RWPE2 (cell line): ENCODE measurements at regions not wholly inside any gene's neighbourhood (a gene's known extent, or its start where the extent isn't known, plus 50 kb on each side); places are given as distances from the start of the nearest gene placed in this dataset.

ENCODE experiments used
- ATAC-seq: fragments of 200-7000 bp; cut with Tn5 transposase; 3 replicates; pipeline ENCODE4 v1.9.1; 2021; ENCODE audit warnings: low read depth
- DNase-seq: peaks from one replicate; pipeline ENCODE4 v3.0.0-alpha.2; 2020; ENCODE audit warnings: low spot score
- H3K27ac ChIP-seq: fragments of 450-650 bp; 2 replicates; pipeline ENCODE4 v1.5.1; 2017; ENCODE audit warnings: mild to moderate bottlenecking; ENCODE audit not compliant: poor library complexity, severe bottlenecking
- H3K27me3 ChIP-seq: fragments of 250-450 bp; sonication (Bioruptor Pico); 2 replicates; pipeline ENCODE4 v1.5.1; 2021; ENCODE audit warnings: mild to moderate bottlenecking, moderate library complexity; ENCODE audit not compliant: insufficient read depth, poor library complexity, severe bottlenecking
- H3K36me3 ChIP-seq: fragments of 250-450 bp; sonication (Bioruptor Pico); 2 replicates; pipeline ENCODE4 v1.5.1; 2020; ENCODE audit warnings: low read depth, mild to moderate bottlenecking, moderate library complexity
- H3K4me1 ChIP-seq: fragments of 250-450 bp; sonication (Bioruptor Pico); 2 replicates; pipeline ENCODE4 v1.5.1; 2021; ENCODE audit warnings: mild to moderate bottlenecking, moderate library complexity; ENCODE audit not compliant: insufficient read depth, poor library complexity, severe bottlenecking
- H3K4me3 ChIP-seq: fragments of 250-450 bp; sonication (Bioruptor Pico); 2 replicates; pipeline ENCODE4 v1.5.1; 2021; ENCODE audit warnings: mild to moderate bottlenecking, moderate library complexity; ENCODE audit not compliant: severe bottlenecking
- H3K9me3 ChIP-seq: fragments of 250-450 bp; sonication (Bioruptor Pico); 2 replicates; pipeline ENCODE4 v1.5.1; 2021; ENCODE audit warnings: mild to moderate bottlenecking, moderate library complexity; ENCODE audit not compliant: severe bottlenecking
- TF ChIP-seq, protein P1 (sequence below): fragments of 450-650 bp; IDR thresholded peaks from one replicate; pipeline ENCODE4 v1.5.1; 2017; ENCODE audit warnings: mild to moderate bottlenecking, moderate library complexity; ENCODE audit not compliant: poor library complexity, severe bottlenecking

- Histone ChIP-seq H3K36me3 (no peaks in the 10 kb centered on the region), H3K27ac (no peak overlapping the region), H3K4me1 (no peaks in the 10 kb centered on the region), H3K27me3 (no peaks in the 10 kb centered on the region), H3K4me3 (no peak overlapping the region), H3K9me3 (no peaks in the 10 kb centered on the region)
- ATAC-seq (no peak), DNase-seq (no peak)
- TF ChIP-seq, protein P1, sequence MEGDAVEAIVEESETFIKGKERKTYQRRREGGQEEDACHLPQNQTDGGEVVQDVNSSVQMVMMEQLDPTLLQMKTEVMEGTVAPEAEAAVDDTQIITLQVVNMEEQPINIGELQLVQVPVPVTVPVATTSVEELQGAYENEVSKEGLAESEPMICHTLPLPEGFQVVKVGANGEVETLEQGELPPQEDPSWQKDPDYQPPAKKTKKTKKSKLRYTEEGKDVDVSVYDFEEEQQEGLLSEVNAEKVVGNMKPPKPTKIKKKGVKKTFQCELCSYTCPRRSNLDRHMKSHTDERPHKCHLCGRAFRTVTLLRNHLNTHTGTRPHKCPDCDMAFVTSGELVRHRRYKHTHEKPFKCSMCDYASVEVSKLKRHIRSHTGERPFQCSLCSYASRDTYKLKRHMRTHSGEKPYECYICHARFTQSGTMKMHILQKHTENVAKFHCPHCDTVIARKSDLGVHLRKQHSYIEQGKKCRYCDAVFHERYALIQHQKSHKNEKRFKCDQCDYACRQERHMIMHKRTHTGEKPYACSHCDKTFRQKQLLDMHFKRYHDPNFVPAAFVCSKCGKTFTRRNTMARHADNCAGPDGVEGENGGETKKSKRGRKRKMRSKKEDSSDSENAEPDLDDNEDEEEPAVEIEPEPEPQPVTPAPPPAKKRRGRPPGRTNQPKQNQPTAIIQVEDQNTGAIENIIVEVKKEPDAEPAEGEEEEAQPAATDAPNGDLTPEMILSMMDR = no peak
These were observed 124.2 kb upstream of the CELF4 start for GRCh38 chr18:37689841-37690240.

DNA sequence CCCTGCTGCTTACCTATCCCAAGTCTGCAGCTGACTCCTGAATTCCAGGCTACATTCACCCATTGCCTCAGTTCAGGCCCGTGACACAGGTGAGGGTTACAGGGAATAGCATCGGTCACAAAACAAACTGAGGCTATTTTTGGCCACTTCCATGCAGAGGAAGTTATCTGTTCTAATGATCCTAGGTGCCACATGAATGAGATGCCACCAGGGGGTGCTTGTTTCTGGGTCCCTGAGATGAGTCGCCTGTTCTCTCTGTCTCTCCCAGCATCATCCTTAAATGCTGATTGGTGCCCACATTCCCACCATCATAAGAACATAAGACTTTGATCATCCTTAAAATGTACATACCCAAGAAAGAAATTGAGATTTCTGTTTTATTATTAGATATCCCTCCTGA lies 119.0 kb upstream of the CELF4 start:
- ATAC-seq (no peak), DNase-seq (no peak)
- Histone ChIP-seq H3K4me1 (no peaks in the 10 kb centered on the region), H3K36me3 (no peaks in the 10 kb centered on the region), H3K9me3 (no peaks in the 10 kb centered on the region), H3K27me3 (no peaks in the 10 kb centered on the region), H3K4me3 (no peak overlapping the region), H3K27ac (no peak overlapping the region)
- TF ChIP-seq, protein P1 = no peak

- no peaks in the 10 kb centered on the region for H3K4me1 ChIP-seq
- H3K9me3 ChIP-seq = no peaks in the 10 kb centered on the region
- H3K27me3 ChIP-seq = no peaks in the 10 kb centered on the region
- no peak overlapping the region for H3K27ac ChIP-seq
- ATAC-seq (no peak), DNase-seq (no peak)
- no peaks in the 10 kb centered on the region for H3K36me3 ChIP-seq
- TF ChIP-seq, protein P1 = no peak
- no peak overlapping the region for H3K4me3 ChIP-seq
These were observed 118.6 kb upstream of the CELF4 start for GRCh38 chr18:37684183-37684582.

DNA sequence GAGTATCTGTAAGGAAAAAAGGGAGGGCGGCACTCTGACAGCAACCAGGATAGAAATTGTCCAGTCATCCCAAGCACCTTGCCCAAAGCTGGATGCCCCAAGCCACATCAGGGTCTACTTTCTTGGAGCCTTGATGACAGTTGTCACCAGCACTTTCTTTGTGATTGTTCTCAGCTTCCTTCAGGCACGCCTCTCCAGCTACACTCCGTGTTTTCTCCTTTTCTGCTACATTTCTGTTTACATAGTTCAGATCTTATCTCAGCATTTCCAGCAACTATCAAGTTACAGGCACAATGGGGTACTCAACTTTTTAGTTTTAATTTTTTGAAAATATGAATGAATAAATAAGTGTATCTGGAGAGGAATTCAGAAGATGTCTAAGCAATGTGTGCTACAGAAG lies 115.3 kb upstream of the CELF4 start:
- TF ChIP-seq, protein P1 = no peak
- Histone ChIP-seq H3K9me3 (no peaks in the 10 kb centered on the region), H3K36me3 (no peaks in the 10 kb centered on the region), H3K4me3 (no peak overlapping the region), H3K27me3 (peaks cover 3% of the 10 kb centered on the region), H3K27ac (no peak overlapping the region), H3K4me1 (no peaks in the 10 kb centered on the region)
- DNase-seq (no peak), ATAC-seq (no peak)

DNA sequence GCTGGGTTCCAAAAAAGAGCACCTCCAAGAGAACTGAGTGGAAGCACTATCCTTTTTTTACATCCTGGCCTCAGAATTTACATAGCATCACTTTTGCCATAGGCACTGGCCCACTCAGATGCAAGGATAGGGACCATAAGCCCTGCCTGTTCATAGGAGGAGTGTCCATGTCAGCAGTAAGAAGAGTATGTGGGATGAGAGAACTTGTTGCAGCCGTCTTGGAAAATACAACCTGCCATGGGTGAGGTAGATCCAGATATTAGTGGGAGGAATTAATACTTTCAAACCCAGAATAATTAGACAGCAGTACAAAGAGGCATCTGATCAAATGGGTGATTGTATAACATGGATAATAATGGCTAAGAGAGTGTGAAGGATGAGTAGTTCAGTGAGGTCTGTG lies 110.7 kb upstream of the CELF4 start:
- H3K9me3 ChIP-seq = no peaks in the 10 kb centered on the region
- H3K27ac ChIP-seq = no peak overlapping the region
- no peak overlapping the region for H3K4me3 ChIP-seq
- H3K4me1 ChIP-seq = no peaks in the 10 kb centered on the region
- TF ChIP-seq, protein P1 = no peak
- no peaks in the 10 kb centered on the region for H3K36me3 ChIP-seq
- ATAC-seq (no peak), DNase-seq (no peak)
- peaks cover 3% of the 10 kb centered on the region for H3K27me3 ChIP-seq
